Erythroblast (primary cell): ENCODE measurements at regions not wholly inside any gene's neighbourhood (a gene's known extent, or its start where the extent isn't known, plus 50 kb on each side); places are given as distances from the start of the nearest gene placed in this dataset.

Source experiments
- GATA1 ChIP-seq: IDR thresholded peaks from 2 replicates; pipeline ENCODE4 v1.6.1; 2011; ENCODE audit warnings: low read depth, mild to moderate bottlenecking, control low read depth, low read length, moderate library complexity
- POLR2A ChIP-seq: IDR thresholded peaks from 2 replicates; pipeline ENCODE4 v1.6.1; 2011; ENCODE audit warnings: mild to moderate bottlenecking, low read length

DNA sequence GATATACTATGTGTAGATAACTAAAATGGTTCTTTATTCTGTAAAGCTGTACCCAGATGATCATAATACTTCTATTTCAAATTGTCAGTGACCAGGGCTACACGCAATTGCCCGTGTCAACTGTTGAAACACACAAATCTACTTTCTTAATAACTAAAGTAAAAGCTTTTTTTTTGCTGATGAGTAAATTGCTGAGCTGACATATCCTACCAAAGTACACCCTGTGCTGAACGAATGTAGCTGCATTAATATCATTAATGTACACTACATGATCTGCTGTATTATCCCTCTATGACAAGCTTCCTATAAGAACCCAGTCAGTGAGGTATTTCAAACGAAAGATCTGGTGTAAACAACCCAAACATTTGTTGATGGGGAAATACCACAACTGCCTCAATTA, 827.2 kb upstream of the ATXN8OS start:
- TF ChIP-seq POLR2A (no peak), GATA1 (no peak)
